Gastrocnemius medialis (tissue), 4 donors: ENCODE measurements at regions not wholly inside any gene's neighbourhood (a gene's known extent, or its start where the extent isn't known, plus 50 kb on each side); places are given as distances from the start of the nearest gene placed in this dataset.

ENCODE experiments used
- ATAC-seq, 2 donors: fragments of 150-250 bp; one replicate each; pipeline ENCODE4 v1.9.1; 2016
- DNase-seq, 2 donors: peaks; one replicate each; pipeline ENCODE4 v3.0.0-alpha.2; 2019
- H3K27ac ChIP-seq, 4 donors: fragments of 200-600 bp; sonication (generic); 1 replicate in 1 of 4; 2 replicates in 3 of 4; pipeline ENCODE4 v1.5.1; 2016 to 2018; ENCODE audit warnings: mild to moderate bottlenecking in 2 of 4, moderate library complexity in 1 of 4
- H3K27me3 ChIP-seq, 3 donors: fragments of 200-600 bp; sonication (generic) in 2 of 3; 1 replicate in 1 of 3; 2 replicates in 2 of 3; pipeline versions ENCODE4 v1.5.1 to v1.6.0; 2016 to 2019; ENCODE audit warnings: mild to moderate bottlenecking in 1 of 3, moderate library complexity in 1 of 3
- H3K36me3 ChIP-seq, 2 donors: fragments of 200-600 bp; sonication (generic) in 1 of 2; one replicate each; pipeline ENCODE4 v1.5.1; 2017 to 2018
- H3K4me1 ChIP-seq, 2 donors: fragments of 200-600 bp; sonication (generic) in 1 of 2; one replicate each; pipeline ENCODE4 v1.5.1; 2016 to 2017; ENCODE audit warnings: mild to moderate bottlenecking in 2 of 2
- H3K4me3 ChIP-seq, 4 donors: fragments of 200-600 bp; sonication (generic) in 3 of 4; 1 replicate in 1 of 4; 2 replicates in 3 of 4; pipeline ENCODE4 v1.5.1; 2016 to 2019; ENCODE audit warnings: mild to moderate bottlenecking in 2 of 4
- H3K9me3 ChIP-seq, 3 donors: fragments of 200-600 bp; sonication (generic) in 2 of 3; 1 replicate in 1 of 3; 2 replicates in 2 of 3; pipeline ENCODE4 v1.5.1; 2016 to 2019
- CTCF ChIP-seq, 5 experiments: fragments of 450-650 bp in 3 of 5; fragments of 200-600 bp in 2 of 5; sonication (generic) in 2 of 5; IDR thresholded peaks in 4 of 5; conservative IDR thresholded peaks in 1 of 5; 1 replicate in 4 of 5; 2 replicates in 1 of 5; pipeline ENCODE4 v1.5.1; 2016 to 2019; ENCODE audit warnings: antibody characterized with exemption in 5 of 5, mild to moderate bottlenecking in 3 of 5, moderate library complexity in 3 of 5
- POLR2A ChIP-seq, 2 donors: fragments of 450-650 bp; IDR thresholded peaks; one replicate each; pipeline ENCODE4 v1.6.1; 2017; ENCODE audit warnings: antibody characterized with exemption in 2 of 2, mild to moderate bottlenecking in 2 of 2, moderate library complexity in 2 of 2
- in situ Hi-C, 4 donors: fragments of 200-750 bp; cut with MboI; loops; one replicate each; pipeline versions ENCODE4 v1.15.0 to v1.8.0; 2017; ENCODE audit warnings: low sequenced_read_pairs in 4 of 4
- intact Hi-C: fragments of 100-400 bp; cut with DNase I; formaldehyde crosslinking; loops from one replicate; pipeline ENCODE4 v1.15.1; 2023; ENCODE audit warnings: low total_unique reads

DNA sequence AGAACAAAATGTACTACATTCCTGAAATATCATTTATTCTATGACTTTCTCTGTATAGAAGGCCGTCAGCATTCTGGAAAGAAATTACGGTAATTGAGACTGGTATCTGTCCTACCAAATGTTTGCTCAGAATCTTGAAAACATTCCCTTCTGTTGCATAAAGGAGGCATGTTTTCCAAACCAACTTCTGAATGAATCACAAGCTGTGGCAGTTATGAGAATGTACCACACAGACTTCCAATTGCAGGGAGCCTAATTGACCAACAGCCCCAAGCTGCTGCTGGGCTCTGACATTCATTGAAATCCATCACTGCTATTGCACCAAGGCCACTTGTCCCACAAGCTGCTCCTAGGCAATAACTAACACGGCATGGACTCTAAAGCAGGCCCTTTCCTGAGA lies 185.3 kb upstream of the CCDC196 start:
- H3K4me1 ChIP-seq: no peaks in the 10 kb centered on the region
- in situ Hi-C loops (no loop called here), intact Hi-C loops (no loop called here)
- no peak overlapping the region for H3K4me3 ChIP-seq
- ATAC-seq (no peak), DNase-seq (no peak)
- no peak overlapping the region for H3K27ac ChIP-seq
- no peak for TF ChIP-seq POLR2A (IDR thresholded peaks at IDR 0.05)
- TF ChIP-seq CTCF (IDR thresholded peaks at IDR 0.05 in 4 of 5, conservative IDR thresholded peaks at IDR 0.05 in 1 of 5): no peak
- H3K27me3 ChIP-seq: no peaks in the 10 kb centered on the region
- no peaks in the 10 kb centered on the region for H3K9me3 ChIP-seq
- no peaks in the 10 kb centered on the region for H3K36me3 ChIP-seq

DNA sequence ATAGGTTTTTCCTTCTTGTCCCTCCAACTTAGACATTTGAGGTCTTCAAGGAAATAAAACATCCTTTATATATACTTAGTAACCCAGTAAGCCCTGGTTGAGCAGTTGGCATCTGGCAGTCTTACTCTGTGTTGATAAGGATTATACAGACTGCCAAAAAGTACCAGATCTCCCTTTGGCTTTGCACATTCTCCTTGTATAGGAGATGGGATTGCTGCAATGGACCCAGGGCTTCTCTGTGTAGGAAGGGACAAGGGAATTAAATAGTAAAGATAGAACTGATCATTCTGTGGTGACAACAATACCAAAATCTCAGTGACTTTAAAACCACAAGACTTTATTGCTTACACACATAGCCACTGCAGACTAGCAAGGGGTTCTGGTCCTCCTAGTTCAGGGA lies 180.1 kb upstream of the CCDC196 start:
- no peaks in the 10 kb centered on the region for H3K36me3 ChIP-seq
- no peaks in the 10 kb centered on the region for H3K4me1 ChIP-seq
- no peak overlapping the region for H3K27ac ChIP-seq
- DNase-seq (no peak), ATAC-seq (no peak)
- intact Hi-C loops (no loop called here), in situ Hi-C loops (no loop called here)
- H3K4me3 ChIP-seq: no peak overlapping the region
- no peaks in the 10 kb centered on the region for H3K27me3 ChIP-seq
- no peak for TF ChIP-seq CTCF (IDR thresholded peaks at IDR 0.05 in 4 of 5, conservative IDR thresholded peaks at IDR 0.05 in 1 of 5)
- TF ChIP-seq POLR2A (IDR thresholded peaks at IDR 0.05): no peak
- no peaks in the 10 kb centered on the region for H3K9me3 ChIP-seq

DNA sequence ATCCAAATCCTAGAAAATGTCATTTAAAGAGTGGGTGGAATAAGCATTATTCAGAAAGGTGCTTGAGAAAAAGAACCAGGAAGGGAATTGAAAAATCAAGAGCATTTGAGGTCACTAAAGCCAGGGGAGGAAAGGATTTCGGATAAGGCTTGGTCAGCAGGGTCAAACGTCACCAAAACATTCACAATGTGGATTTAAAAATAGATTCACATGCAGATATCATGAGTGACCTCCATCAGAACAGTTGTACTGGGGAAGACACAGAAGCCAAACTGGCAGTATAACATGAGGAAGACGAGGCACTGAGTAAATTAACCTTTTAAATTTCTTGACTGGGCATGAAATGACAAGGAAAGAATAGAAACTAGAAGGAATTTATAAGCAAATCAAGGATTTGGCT lies 175.1 kb upstream of the CCDC196 start:
- in situ Hi-C loops (no loop called here), intact Hi-C loops (no loop called here)
- Histone ChIP-seq H3K9me3 (no peaks in the 10 kb centered on the region), H3K27me3 (no peaks in the 10 kb centered on the region), H3K4me1 (no peaks in the 10 kb centered on the region), H3K36me3 (no peaks in the 10 kb centered on the region), H3K4me3 (no peak overlapping the region), H3K27ac (no peak overlapping the region)
- ATAC-seq (no peak), DNase-seq (no peak)
- TF ChIP-seq CTCF (IDR thresholded peaks at IDR 0.05 in 4 of 5, conservative IDR thresholded peaks at IDR 0.05 in 1 of 5) (no peak), POLR2A (IDR thresholded peaks at IDR 0.05) (no peak)

GRCh38 chr14:66311990-66312389 lies 174.2 kb upstream of the CCDC196 start:
- in situ Hi-C loops (no loop called here), intact Hi-C loops (no loop called here)
- no peak overlapping the region for H3K27ac ChIP-seq
- TF ChIP-seq POLR2A (IDR thresholded peaks at IDR 0.05) (no peak), CTCF (IDR thresholded peaks at IDR 0.05 in 4 of 5, conservative IDR thresholded peaks at IDR 0.05 in 1 of 5) (no peak)
- DNase-seq (no peak), ATAC-seq (no peak)
- H3K27me3 ChIP-seq: no peaks in the 10 kb centered on the region
- H3K4me1 ChIP-seq: no peaks in the 10 kb centered on the region
- no peaks in the 10 kb centered on the region for H3K9me3 ChIP-seq
- no peak overlapping the region for H3K4me3 ChIP-seq
- H3K36me3 ChIP-seq: no peaks in the 10 kb centered on the region

DNA sequence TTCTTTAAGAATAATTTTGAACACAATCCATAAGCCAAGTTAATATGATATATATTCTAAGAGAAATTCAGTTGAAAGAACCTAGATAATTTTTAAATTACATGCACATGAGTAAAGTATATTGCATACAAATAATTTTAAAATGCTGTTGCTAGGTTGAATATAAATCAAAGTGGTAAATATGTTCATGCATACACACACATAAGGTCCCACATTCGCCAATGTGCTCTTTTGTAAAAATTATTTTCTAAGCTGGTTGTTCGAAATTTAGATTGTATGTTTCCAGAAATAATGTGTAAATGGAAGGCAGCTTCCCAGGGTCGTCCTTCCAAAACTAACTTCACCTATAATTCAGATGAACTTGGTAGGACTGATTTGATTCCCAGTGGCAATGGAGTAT lies 173.7 kb upstream of the CCDC196 start:
- no peaks in the 10 kb centered on the region for H3K4me1 ChIP-seq
- intact Hi-C loops (no loop called here), in situ Hi-C loops (no loop called here)
- H3K36me3 ChIP-seq: no peaks in the 10 kb centered on the region
- H3K4me3 ChIP-seq: no peak overlapping the region
- DNase-seq (no peak), ATAC-seq (no peak)
- no peak overlapping the region for H3K27ac ChIP-seq
- H3K9me3 ChIP-seq: no peaks in the 10 kb centered on the region
- H3K27me3 ChIP-seq: no peaks in the 10 kb centered on the region
- TF ChIP-seq POLR2A (IDR thresholded peaks at IDR 0.05) (no peak), CTCF (IDR thresholded peaks at IDR 0.05 in 4 of 5, conservative IDR thresholded peaks at IDR 0.05 in 1 of 5) (no peak)
